GM12878 (cell line): ENCODE measurements at regions not wholly inside any gene's neighbourhood (a gene's known extent, or its start where the extent isn't known, plus 50 kb on each side); places are given as distances from the start of the nearest gene placed in this dataset.

Source experiments
- CTCF ChIP-seq, 3 experiments: IDR thresholded peaks in 2 of 3; conservative IDR thresholded peaks in 1 of 3; 2 replicates each; pipeline ENCODE4 v1.5.1; 2011; ENCODE audit warnings: low read depth in 3 of 3, low read length in 3 of 3, mild to moderate bottlenecking in 3 of 3, control low read depth in 2 of 3, moderate library complexity in 2 of 3, inconsistent platforms in 1 of 3, mixed read lengths in 1 of 3; ENCODE audit not compliant: control insufficient read depth in 2 of 3, insufficient read depth in 1 of 3; ENCODE audit errors: extremely low read depth in 1 of 3
- IKZF1 ChIP-seq: fragments of 450-650 bp; conservative IDR thresholded peaks from 2 replicates; pipeline ENCODE4 v1.6.1; 2017; ENCODE audit warnings: antibody characterized with exemption, mild to moderate bottlenecking
- POLR2AphosphoS5 ChIP-seq: IDR thresholded peaks from 2 replicates; pipeline ENCODE4 v1.6.1; 2011; ENCODE audit warnings: mild to moderate bottlenecking, low read length, inconsistent platforms
- RAD21 ChIP-seq: IDR thresholded peaks from 2 replicates; pipeline ENCODE4 v1.6.1; 2011; ENCODE audit warnings: mild to moderate bottlenecking, low read depth, low read length, moderate library complexity; ENCODE audit not compliant: insufficient read depth
- RCOR1 ChIP-seq: conservative IDR thresholded peaks from 2 replicates; pipeline ENCODE4 v1.6.1; 2012; ENCODE audit warnings: low read depth, low read length, improper control_type of control experiment
- SIX5 ChIP-seq: IDR thresholded peaks from 2 replicates; pipeline ENCODE4 v1.6.1; 2011; ENCODE audit warnings: mild to moderate bottlenecking, low read depth, low read length, moderate library complexity; ENCODE audit not compliant: severe bottlenecking

- TF ChIP-seq CTCF (IDR thresholded peaks at IDR 0.05 in 2 of 3, conservative IDR thresholded peaks at IDR 0.05 in 1 of 3; ENCODE audit: control insufficient read depth in 2 of 3, extremely low read depth in 1 of 3, insufficient read depth in 1 of 3, low read depth in 3 of 3, low read length in 3 of 3) = no peak
- TF ChIP-seq POLR2AphosphoS5 = no peak
- TF ChIP-seq RCOR1 = no peak
- no peak for TF ChIP-seq SIX5
- no peak for TF ChIP-seq RAD21
- no peak for TF ChIP-seq IKZF1
Measured at GRCh38 chr15:27670486-27671209, 428.5 kb downstream of the OCA2 start.
